Epithelial cell of esophagus (primary cell): ENCODE measurements at regions not wholly inside any gene's neighbourhood (a gene's known extent, or its start where the extent isn't known, plus 50 kb on each side); places are given as distances from the start of the nearest gene placed in this dataset.

Source experiments
- DNase-seq: peaks from one replicate; pipeline ENCODE4 v3.0.0; 2010; ENCODE audit warnings: low read depth
- H3K4me3 ChIP-seq: 2 replicates; pipeline ENCODE4 v1.5.1; 2011; ENCODE audit warnings: mild to moderate bottlenecking, low read length, control low read depth
- TF ChIP-seq, protein P1 (sequence below): IDR thresholded peaks from 2 replicates; pipeline ENCODE4 v1.5.1; 2011; ENCODE audit warnings: low read depth, mild to moderate bottlenecking, low read length, control low read depth, inconsistent platforms; ENCODE audit not compliant: insufficient read depth; ENCODE audit errors: missing control alignments

DNA sequence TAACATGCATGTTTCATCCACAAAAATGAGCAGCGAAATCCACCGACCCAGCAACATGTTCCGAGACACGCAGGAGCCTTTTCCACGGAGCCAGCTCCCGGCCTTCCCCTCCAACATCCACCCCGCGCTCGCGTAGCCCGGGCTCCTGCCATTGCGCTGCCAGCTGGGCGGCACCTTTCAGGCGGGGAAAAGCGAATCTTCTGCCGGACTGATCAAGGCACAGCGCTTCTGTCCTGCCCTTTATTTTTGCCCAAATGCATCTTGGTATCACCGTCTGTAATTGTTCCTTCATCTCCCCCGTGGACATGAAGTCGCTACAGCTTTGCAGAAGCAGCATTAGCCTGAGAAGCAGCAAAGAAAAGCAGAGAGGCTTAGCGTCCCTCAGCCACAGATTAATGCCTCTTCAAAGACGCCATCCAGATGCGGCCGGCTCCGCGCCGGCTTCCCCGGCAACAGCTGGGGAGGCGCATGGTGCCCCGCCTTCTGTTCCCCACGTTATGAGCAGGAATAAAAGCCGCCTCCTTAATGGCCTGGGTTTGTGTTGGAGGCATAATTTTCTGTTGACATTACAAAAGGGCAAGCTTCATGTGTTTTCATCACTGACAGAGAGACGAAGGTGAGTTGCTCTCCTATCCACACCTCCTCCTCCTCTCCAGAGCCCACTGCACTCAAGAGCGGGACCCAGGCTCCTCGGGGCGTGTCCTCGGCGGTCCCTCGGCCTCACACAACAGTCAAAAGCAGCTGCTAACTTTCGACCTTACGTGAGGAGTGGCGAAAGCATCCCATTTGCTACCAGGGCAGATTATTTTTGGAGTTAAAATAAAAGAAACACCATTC, 122.1 kb upstream of the SALL3 start:
- H3K4me3 ChIP-seq: no peak overlapping the region
- DNase-seq: no peak
- TF ChIP-seq, protein P1, sequence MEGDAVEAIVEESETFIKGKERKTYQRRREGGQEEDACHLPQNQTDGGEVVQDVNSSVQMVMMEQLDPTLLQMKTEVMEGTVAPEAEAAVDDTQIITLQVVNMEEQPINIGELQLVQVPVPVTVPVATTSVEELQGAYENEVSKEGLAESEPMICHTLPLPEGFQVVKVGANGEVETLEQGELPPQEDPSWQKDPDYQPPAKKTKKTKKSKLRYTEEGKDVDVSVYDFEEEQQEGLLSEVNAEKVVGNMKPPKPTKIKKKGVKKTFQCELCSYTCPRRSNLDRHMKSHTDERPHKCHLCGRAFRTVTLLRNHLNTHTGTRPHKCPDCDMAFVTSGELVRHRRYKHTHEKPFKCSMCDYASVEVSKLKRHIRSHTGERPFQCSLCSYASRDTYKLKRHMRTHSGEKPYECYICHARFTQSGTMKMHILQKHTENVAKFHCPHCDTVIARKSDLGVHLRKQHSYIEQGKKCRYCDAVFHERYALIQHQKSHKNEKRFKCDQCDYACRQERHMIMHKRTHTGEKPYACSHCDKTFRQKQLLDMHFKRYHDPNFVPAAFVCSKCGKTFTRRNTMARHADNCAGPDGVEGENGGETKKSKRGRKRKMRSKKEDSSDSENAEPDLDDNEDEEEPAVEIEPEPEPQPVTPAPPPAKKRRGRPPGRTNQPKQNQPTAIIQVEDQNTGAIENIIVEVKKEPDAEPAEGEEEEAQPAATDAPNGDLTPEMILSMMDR: no peak

GRCh38 chr18:78859686-78860085, 119.9 kb upstream of the SALL3 start:
- TF ChIP-seq, protein P1: no peak
- H3K4me3 ChIP-seq: no peak overlapping the region
- no peak for DNase-seq

- no peak overlapping the region for H3K4me3 ChIP-seq
- TF ChIP-seq, protein P1: no peak
- no peak for DNase-seq
Observed at GRCh38 chr18:78860117-78860516, 119.5 kb upstream of the SALL3 start.

DNA sequence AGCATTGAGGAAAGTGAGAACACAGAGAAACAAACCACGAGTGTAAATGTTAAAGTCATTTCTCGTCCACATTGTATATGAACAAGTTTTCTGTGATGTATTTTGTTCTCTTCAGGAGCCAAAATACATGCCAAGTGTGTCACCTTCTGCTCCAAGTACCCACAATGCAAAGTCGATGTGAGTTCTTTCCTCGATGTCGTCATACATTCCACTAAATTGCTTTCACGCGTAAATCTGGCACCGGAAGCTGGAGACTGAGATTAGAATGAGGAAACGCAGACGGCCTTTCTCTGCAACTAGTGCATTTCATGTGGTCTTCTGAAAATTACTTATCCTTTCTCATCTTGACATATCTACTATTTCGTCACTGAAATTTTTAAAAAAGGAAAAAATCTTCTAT, 118.5 kb upstream of the SALL3 start:
- TF ChIP-seq, protein P1: no peak
- no peak for DNase-seq
- no peak overlapping the region for H3K4me3 ChIP-seq

- no peak for DNase-seq
- H3K4me3 ChIP-seq: no peak overlapping the region
- TF ChIP-seq, protein P1: no peak
Observed at GRCh38 chr18:78861706-78862105, 117.9 kb upstream of the SALL3 start.

DNA sequence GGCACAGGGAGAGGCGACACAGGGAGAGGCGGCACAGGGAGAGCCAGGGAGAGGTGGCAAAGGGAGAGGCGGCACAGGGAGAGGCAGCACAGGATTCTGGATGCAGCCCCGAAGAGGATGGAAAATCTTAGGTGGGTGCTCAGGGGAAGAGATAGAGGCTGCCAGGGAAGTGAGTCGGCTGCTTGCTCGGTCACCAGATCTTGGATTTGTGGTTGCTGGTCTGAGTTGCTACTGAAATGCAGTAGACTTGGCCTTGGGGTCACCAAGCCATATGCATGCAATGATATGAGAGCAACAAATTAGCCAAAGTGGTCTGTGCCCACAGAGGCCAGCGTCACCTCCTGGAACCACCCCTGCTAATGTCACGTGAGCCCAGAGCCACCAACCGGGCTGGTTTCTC, 117.2 kb upstream of the SALL3 start:
- no peak overlapping the region for H3K4me3 ChIP-seq
- TF ChIP-seq, protein P1: no peak
- no peak for DNase-seq
